B cell (primary cell): ENCODE measurements at regions not wholly inside any gene's neighbourhood (a gene's known extent, or its start where the extent isn't known, plus 50 kb on each side); places are given as distances from the start of the nearest gene placed in this dataset.
"Not testable (repeated sequence)": the region's sequence is repeated elsewhere in the genome, so short reads cannot be mapped to it uniquely, and the experiment has no call there.

Experiments used
- ATAC-seq: fragments of 200-7000 bp; cut with Tn5 transposase; one replicate; pipeline ENCODE4 v1.10.0; 2021; ENCODE audit warnings: low read depth, mild to moderate bottlenecking, moderate number of reproducible peaks, moderate library complexity
- CTCF ChIA-PET: fragments of 350-600 bp; sonication (Branson Sonifier 250); formaldehyde crosslinking; loops from one replicate; lab custom pipeline; 2021; ENCODE audit warnings: antibody characterized with exemption, inconsistent platforms; lab: Charles Lee
- POLR2A ChIA-PET: fragments of 350-600 bp; sonication (Branson Sonifier 250); formaldehyde crosslinking; loops from one replicate; lab custom pipeline; 2021; ENCODE audit warnings: antibody characterized with exemption; lab: Charles Lee
- DNase-seq: peaks from one replicate; pipeline ENCODE4 v3.0.0; 2013
- H2AFZ ChIP-seq: 2 replicates; pipeline ENCODE4 v1.6.1; 2012; ENCODE audit warnings: mild to moderate bottlenecking, low read depth, low read length; ENCODE audit not compliant: insufficient read depth, poor library complexity, severe bottlenecking
- H3K27ac ChIP-seq, 2 donors: 1 replicate in 1 of 2; 2 replicates in 1 of 2; pipeline ENCODE4 v1.5.1; 2012 to 2013; ENCODE audit warnings: low read length in 2 of 2, mild to moderate bottlenecking in 2 of 2, moderate library complexity in 1 of 2
- H3K27me3 ChIP-seq, 4 experiments: fragments of 200-600 bp in 1 of 4; sonication (generic) in 1 of 4; replicated peaks in 1 of 4; 1 replicate in 2 of 4; 2 replicates in 2 of 4; pipeline versions ENCODE4 v1.6.1 to v1.7.0; 2013 to 2016; ENCODE audit warnings: low read length in 3 of 4, mild to moderate bottlenecking in 2 of 4, mixed read lengths in 1 of 4, moderate library complexity in 1 of 4; ENCODE audit not compliant: insufficient read depth in 4 of 4, control insufficient read depth in 3 of 4; ENCODE audit errors: control extremely low read depth in 1 of 4
- H3K36me3 ChIP-seq, 2 experiments: replicated peaks in 1 of 2; 1 replicate in 1 of 2; 2 replicates in 1 of 2; pipeline versions ENCODE4 v1.6.1 to v1.7.1; 2013; ENCODE audit warnings: low read length in 1 of 2; ENCODE audit not compliant: insufficient read depth in 2 of 2, control insufficient read depth in 1 of 2; ENCODE audit errors: control extremely low read depth in 1 of 2, extremely low read depth in 1 of 2
- H3K4me1 ChIP-seq, 2 donors: fragments of 200-600 bp in 1 of 2; sonication (generic) in 1 of 2; 1 replicate in 1 of 2; 2 replicates in 1 of 2; pipeline versions ENCODE4 v1.5.1 to v1.6.1; 2013 to 2017; ENCODE audit warnings: low read length in 2 of 2; ENCODE audit not compliant: control insufficient read depth in 2 of 2, insufficient read depth in 2 of 2
- H3K4me2 ChIP-seq: replicated peaks from 2 replicates; pipeline ENCODE3; 2012; ENCODE audit warnings: mild to moderate bottlenecking, low read depth, low read length; ENCODE audit not compliant: poor library complexity, severe bottlenecking
- H3K4me3 ChIP-seq, 5 experiments: fragments of 200-600 bp in 1 of 5; sonication (generic) in 1 of 5; 1 replicate in 3 of 5; 2 replicates in 2 of 5; pipeline versions ENCODE4 v1.5.1 to v1.7.0; 2011 to 2016; ENCODE audit warnings: low read length in 4 of 5, mild to moderate bottlenecking in 4 of 5, low read depth in 2 of 5, control low read depth in 1 of 5, moderate library complexity in 1 of 5; ENCODE audit not compliant: insufficient read depth in 1 of 5; ENCODE audit errors: control extremely low read depth in 1 of 5, extremely low read depth in 1 of 5
- H3K79me2 ChIP-seq: fragments of 200-600 bp; sonication (generic); one replicate; pipeline ENCODE4 v1.6.0; 2016; ENCODE audit warnings: low read length; ENCODE audit not compliant: control insufficient read depth, insufficient read depth
- H3K9ac ChIP-seq: fragments of 200-600 bp; sonication (generic); 2 replicates; pipeline ENCODE4 v1.6.1; 2017; ENCODE audit warnings: mild to moderate bottlenecking, low read length, moderate library complexity
- H3K9me3 ChIP-seq, 3 donors: one replicate each; pipeline versions ENCODE4 v1.6.1 to v1.7.1; 2013; ENCODE audit warnings: low read length in 2 of 3; ENCODE audit not compliant: control insufficient read depth in 2 of 3, insufficient read depth in 1 of 3; ENCODE audit errors: control extremely low read depth in 1 of 3
- H4K20me1 ChIP-seq: 2 replicates; pipeline ENCODE4 v1.6.0; 2012; ENCODE audit warnings: mild to moderate bottlenecking, low read length; ENCODE audit not compliant: insufficient read depth, control insufficient read depth, poor library complexity, severe bottlenecking
- H3K27ac Mint-ChIP-seq: one replicate; pipeline ENCODE4 v1.8.0; 2021; ENCODE audit warnings: mixed read lengths
- H3K27me3 Mint-ChIP-seq: one replicate; pipeline ENCODE4 v1.8.0; 2021; ENCODE audit warnings: mixed read lengths
- H3K4me1 Mint-ChIP-seq: one replicate; pipeline ENCODE4 v1.8.0; 2021; ENCODE audit warnings: mixed read lengths
- H3K4me3 Mint-ChIP-seq: one replicate; pipeline ENCODE4 v1.8.0; 2021; ENCODE audit warnings: mixed read lengths
- H3K9me3 Mint-ChIP-seq: one replicate; pipeline ENCODE4 v1.8.0; 2022; ENCODE audit warnings: mixed read lengths; ENCODE audit not compliant: insufficient read depth
- CTCF ChIP-seq: fragments of 200-600 bp; IDR thresholded peaks from one replicate; pipeline ENCODE4 v1.8.0; 2022; ENCODE audit warnings: antibody characterized with exemption, mild to moderate bottlenecking
- EZH2 ChIP-seq: IDR thresholded peaks from 2 replicates; pipeline ENCODE4 v1.6.1; 2012; ENCODE audit warnings: borderline replicate concordance, low read depth, mild to moderate bottlenecking, moderate library complexity, low read length; ENCODE audit not compliant: insufficient read depth, poor library complexity, severe bottlenecking
- WGBS: methylation state at CpG from one replicate; pipeline ENCODE4 v1.1.5; 2013; ENCODE audit warnings: missing lambda C conversion rate; ENCODE audit not compliant: insufficient coverage; 5-methylcytosine and 5-hydroxymethylcytosine counted together
- intact Hi-C: fragments of 100-400 bp; cut with micrococcal nuclease; formaldehyde crosslinking; loops from one replicate; pipeline ENCODE4 v1.10.0; 2022

GRCh38 chr6:8855411-8855810, 420.1 kb upstream of the SLC35B3 start:
- Mint-ChIP-seq H3K27me3 (no peaks in the 10 kb centered on the region), H3K4me3 (no peak overlapping the region), H3K27ac (no peak overlapping the region), H3K9me3 (no peaks in the 10 kb centered on the region), H3K4me1 (no peaks in the 10 kb centered on the region)
- no peak overlapping the region for H3K9ac ChIP-seq
- H3K4me3 ChIP-seq, result no peak overlapping the region
- H3K27ac ChIP-seq, result no peak overlapping the region
- H3K4me2 ChIP-seq, result no peak overlapping the region
- POLR2A ChIA-PET, result no interaction called here
- WGBS, result 93% methylated on average over 3 of the region's 4 CpGs
- no peaks in the 10 kb centered on the region for H4K20me1 ChIP-seq
- TF ChIP-seq EZH2 (no peak), CTCF (no peak)
- H3K79me2 ChIP-seq, result no peaks in the 10 kb centered on the region
- intact Hi-C loops, result no loop called here
- no peak overlapping the region for H2AFZ ChIP-seq
- ATAC-seq (no peak), DNase-seq (no peak)
- CTCF ChIA-PET, result interaction anchor here (0.7 kb wide), 1 partner anchor 212 kb away, joined by 5 read pairs; no protein-coding TSS in a partner anchor
- no peaks in the 10 kb centered on the region for H3K9me3 ChIP-seq
- H3K27me3 ChIP-seq, result no peaks in the 10 kb centered on the region
- no peaks in the 10 kb centered on the region for H3K36me3 ChIP-seq
- H3K4me1 ChIP-seq, result no peaks in the 10 kb centered on the region

- 59% methylated on average over 3 of the region's 3 CpGs for WGBS
- CTCF ChIA-PET, result no interaction called here
- TF ChIP-seq CTCF, result no peak
- TF ChIP-seq EZH2, result no peak
Measured at GRCh38 chr6:8852332-8852731, 417.0 kb upstream of the SLC35B3 start.

GRCh38 chr6:8846680-8847079, 411.3 kb upstream of the SLC35B3 start:
- H3K9ac ChIP-seq, H3K79me2 ChIP-seq, H3K27ac Mint-ChIP-seq, intact Hi-C loops, H3K9me3 Mint-ChIP-seq, H3K27ac ChIP-seq, H3K4me1 ChIP-seq, H3K9me3 ChIP-seq, DNase-seq, POLR2A ChIA-PET, ATAC-seq, H3K4me1 Mint-ChIP-seq, H3K4me3 Mint-ChIP-seq, H3K4me3 ChIP-seq, H3K36me3 ChIP-seq, H3K27me3 Mint-ChIP-seq, H3K27me3 ChIP-seq, CTCF ChIA-PET, H4K20me1 ChIP-seq, H3K4me2 ChIP-seq, H2AFZ ChIP-seq: not testable (repeated sequence)
- WGBS, result 81% methylated on average over 4 of the region's 6 CpGs

More at GRCh38 chr6:8852332-8852731, 417.0 kb upstream of the SLC35B3 start:
- intact Hi-C loops, result no loop called here
- H2AFZ ChIP-seq, result no peak overlapping the region
- H3K4me1 ChIP-seq, result no peaks in the 10 kb centered on the region
- no peaks in the 10 kb centered on the region for H4K20me1 ChIP-seq
- no peak overlapping the region for H3K4me3 ChIP-seq
- Mint-ChIP-seq H3K4me1 (no peaks in the 10 kb centered on the region), H3K27me3 (no peaks in the 10 kb centered on the region), H3K9me3 (no peaks in the 10 kb centered on the region), H3K4me3 (no peak overlapping the region), H3K27ac (no peak overlapping the region)
- POLR2A ChIA-PET, result no interaction called here
- DNase-seq (no peak), ATAC-seq (no peak)
- H3K36me3 ChIP-seq, result no peaks in the 10 kb centered on the region
- H3K4me2 ChIP-seq, result no peak overlapping the region
- no peaks in the 10 kb centered on the region for H3K9me3 ChIP-seq
- H3K27ac ChIP-seq, result no peak overlapping the region
- no peaks in the 10 kb centered on the region for H3K79me2 ChIP-seq
- no peak overlapping the region for H3K9ac ChIP-seq
- no peaks in the 10 kb centered on the region for H3K27me3 ChIP-seq
